Stomach smooth muscle (tissue), 2 donors: ENCODE measurements at regions not wholly inside any gene's neighbourhood (a gene's known extent, or its start where the extent isn't known, plus 50 kb on each side); places are given as distances from the start of the nearest gene placed in this dataset.

Experiments used
- H3K27ac ChIP-seq: one replicate; pipeline ENCODE4 v1.7.0; 2013; ENCODE audit warnings: mild to moderate bottlenecking, low read length, inconsistent platforms
- H3K27me3 ChIP-seq, 2 donors: one replicate each; pipeline ENCODE4 v1.7.0; 2013; ENCODE audit warnings: low read length in 2 of 2; ENCODE audit not compliant: insufficient read depth in 2 of 2, control insufficient read depth in 1 of 2
- H3K36me3 ChIP-seq, 2 donors: one replicate each; pipeline ENCODE4 v1.7.0; 2013; ENCODE audit warnings: low read length in 2 of 2; ENCODE audit not compliant: control insufficient read depth in 2 of 2, insufficient read depth in 2 of 2
- H3K4me1 ChIP-seq: one replicate; pipeline ENCODE4 v1.7.0; 2013; ENCODE audit warnings: low read length; ENCODE audit not compliant: control insufficient read depth, insufficient read depth
- H3K4me3 ChIP-seq, 2 donors: one replicate each; pipeline ENCODE4 v1.7.0; 2013; ENCODE audit warnings: low read length in 2 of 2
- H3K9ac ChIP-seq, 2 donors: one replicate each; pipeline ENCODE4 v1.7.0; 2013; ENCODE audit warnings: low read length in 2 of 2, mild to moderate bottlenecking in 1 of 2
- H3K9me3 ChIP-seq, 2 donors: one replicate each; pipeline ENCODE4 v1.7.0; 2013; ENCODE audit warnings: low read length in 2 of 2; ENCODE audit not compliant: control insufficient read depth in 2 of 2
- donor health status: healthy.
- donor health status: Pancreatic carcinoma.

DNA sequence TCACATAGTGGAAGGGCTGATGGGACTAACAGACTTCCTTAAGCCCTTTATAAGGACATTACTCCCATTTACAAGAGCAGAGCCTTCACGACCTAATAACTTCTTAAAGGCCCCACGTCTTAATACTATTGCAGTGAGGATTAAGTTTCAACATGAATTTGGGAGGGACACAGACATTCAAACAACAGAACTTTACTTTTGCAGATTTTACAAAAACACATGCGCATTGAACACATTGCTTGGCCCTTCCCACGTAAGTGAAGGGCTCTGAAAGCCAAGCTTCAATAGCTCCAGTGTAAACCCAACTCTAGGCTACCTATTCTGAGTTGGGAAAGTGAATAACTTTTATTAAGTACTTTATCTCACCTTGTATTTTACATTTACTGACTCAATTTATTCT lies 53.8 kb upstream of the DNAH5 start:
- H3K4me1 ChIP-seq = no peaks in the 10 kb centered on the region
- H3K4me3 ChIP-seq = no peak overlapping the region
- no peaks in the 10 kb centered on the region for H3K36me3 ChIP-seq
- H3K27me3 ChIP-seq = no peaks in the 10 kb centered on the region
- H3K27ac ChIP-seq = no peak overlapping the region
- no peak overlapping the region for H3K9ac ChIP-seq
- no peaks in the 10 kb centered on the region for H3K9me3 ChIP-seq

- Histone ChIP-seq H3K4me3 (no peak overlapping the region), H3K4me1 (no peaks in the 10 kb centered on the region), H3K9ac (no peak overlapping the region), H3K27ac (no peak overlapping the region), H3K36me3 (no peaks in the 10 kb centered on the region), H3K9me3 (no peaks in the 10 kb centered on the region), H3K27me3 (no peaks in the 10 kb centered on the region)
These were observed 53.0 kb upstream of the DNAH5 start for GRCh38 chr5:13997514-13997913.

DNA sequence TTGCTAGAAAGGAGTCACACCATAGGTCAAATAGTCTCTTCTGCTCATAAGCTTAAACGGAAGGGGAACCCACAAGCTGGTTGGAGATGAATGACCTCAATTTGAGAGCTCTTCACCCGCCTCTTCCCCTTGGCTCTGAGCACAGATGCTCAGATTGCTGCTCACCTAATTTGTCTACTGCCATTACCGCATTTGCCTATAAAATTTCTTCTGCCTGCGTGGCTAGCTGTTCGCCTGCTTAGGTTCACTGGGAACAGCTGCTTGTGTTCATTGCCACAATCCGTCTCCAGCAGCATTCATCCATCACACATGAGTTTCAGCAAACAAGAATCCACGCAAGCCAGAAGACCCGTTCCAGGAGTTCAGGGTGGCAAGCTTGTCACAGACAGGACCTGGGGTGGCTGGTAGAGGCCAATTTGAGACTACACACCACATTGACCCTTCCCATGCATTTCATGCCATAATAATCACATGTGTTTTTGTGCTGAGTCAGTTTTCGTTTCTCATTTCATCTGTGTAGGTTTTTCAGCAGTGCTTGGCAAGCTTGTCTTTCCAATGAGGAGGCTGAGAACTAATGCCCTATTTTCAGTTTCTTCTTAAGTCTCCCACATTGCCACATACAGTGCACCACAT lies 50.2 kb upstream of the DNAH5 start:
- H3K36me3 ChIP-seq = no peaks in the 10 kb centered on the region
- H3K9me3 ChIP-seq = no peaks in the 10 kb centered on the region
- H3K9ac ChIP-seq = no peak overlapping the region
- H3K4me1 ChIP-seq = no peaks in the 10 kb centered on the region
- H3K4me3 ChIP-seq = peak overlapping the region in 1 of 2 donors; percentile 35
- H3K27ac ChIP-seq = no peak overlapping the region
- H3K27me3 ChIP-seq = no peaks in the 10 kb centered on the region
